ENCODE measurements at regions not wholly inside any gene's neighbourhood (a gene's known extent, or its start where the extent isn't known, plus 50 kb on each side); places are given as distances from the start of the nearest gene placed in this dataset.

- TF ChIP-seq CTCF (IDR thresholded peaks at IDR 0.05), result no peak
- TF ChIP-seq POLR2A (IDR thresholded peaks at IDR 0.05), result no peak
These were observed 107.7 kb downstream of the ARF6 start for GRCh38 chr14:50000380-50001150.

Measured in vagina (tissue), 2 donors.